Sigmoid colon (tissue), 6 donors: ENCODE measurements at regions not wholly inside any gene's neighbourhood (a gene's known extent, or its start where the extent isn't known, plus 50 kb on each side); places are given as distances from the start of the nearest gene placed in this dataset.

Experiments
- DNase-seq: peaks from one replicate; pipeline ENCODE4 v3.0.0-alpha.2; 2019
- H3K27ac ChIP-seq, 4 donors: fragments of 200-600 bp; sonication (generic); one replicate each; pipeline ENCODE4 v1.5.1; 2016 to 2019; ENCODE audit warnings: mild to moderate bottlenecking in 1 of 4
- H3K27me3 ChIP-seq, 3 donors: fragments of 200-600 bp; sonication (generic); one replicate each; pipeline ENCODE4 v1.5.1; 2019; ENCODE audit warnings: mild to moderate bottlenecking in 1 of 3
- H3K36me3 ChIP-seq, 4 donors: fragments of 200-600 bp; sonication (generic); one replicate each; pipeline ENCODE4 v1.5.1; 2016 to 2019
- H3K4me1 ChIP-seq, 4 donors: fragments of 200-600 bp; sonication (generic); one replicate each; pipeline ENCODE4 v1.5.1; 2017 to 2019
- H3K4me3 ChIP-seq, 4 donors: fragments of 200-600 bp; sonication (generic); one replicate each; pipeline ENCODE4 v1.5.1; 2017 to 2019; ENCODE audit warnings: mild to moderate bottlenecking in 2 of 4, moderate library complexity in 1 of 4
- H3K9me3 ChIP-seq, 4 donors: fragments of 200-600 bp in 3 of 4; sonication (generic) in 3 of 4; one replicate each; pipeline versions ENCODE4 v1.5.1 to v1.6.1; 2013 to 2019
- CTCF ChIP-seq, 4 experiments: fragments of 450-650 bp in 3 of 4; fragments of 200-600 bp in 1 of 4; IDR thresholded peaks; one replicate each; pipeline ENCODE4 v1.5.1; 2016 to 2019; ENCODE audit warnings: antibody characterized with exemption in 4 of 4, mild to moderate bottlenecking in 3 of 4, moderate library complexity in 2 of 4
- EP300 ChIP-seq, 4 donors: sonication (generic); formaldehyde crosslinking; IDR thresholded peaks; one replicate each; pipeline ENCODE4 v1.6.1; 2017; ENCODE audit warnings: antibody characterized with exemption in 4 of 4
- POLR2A ChIP-seq, 2 donors: fragments of 450-650 bp; IDR thresholded peaks; one replicate each; pipeline ENCODE4 v1.6.1; 2016; ENCODE audit warnings: antibody characterized with exemption in 2 of 2, mild to moderate bottlenecking in 2 of 2, moderate library complexity in 2 of 2
- POLR2AphosphoS5 ChIP-seq, 4 donors: sonication (generic); formaldehyde crosslinking; IDR thresholded peaks; one replicate each; pipeline ENCODE4 v1.6.1; 2017; ENCODE audit warnings: antibody characterized with exemption in 4 of 4
- WGBS, 2 donors: extraction: QIAGEN DNeasy Blood & Tissue Kit; methylation state at CpG; one replicate each; pipeline ENCODE4 v1.1.7; 2013; 5-methylcytosine and 5-hydroxymethylcytosine counted together
- intact Hi-C: fragments of 100-400 bp; cut with DNase I; formaldehyde crosslinking; loops from one replicate; pipeline ENCODE4 v1.15.1; 2023
- donor health status: healthy with polysubstance abuse.
- donor health status: healthy.

- Histone ChIP-seq H3K36me3 (no peaks in the 10 kb centered on the region), H3K4me3 (no peak overlapping the region), H3K9me3 (no peaks in the 10 kb centered on the region), H3K4me1 (no peaks in the 10 kb centered on the region), H3K27me3 (no peaks in the 10 kb centered on the region), H3K27ac (no peak overlapping the region)
- WGBS, 2 donors: 91 to 92% methylated on average over 5 of the region's 5 CpGs
- TF ChIP-seq POLR2AphosphoS5 (IDR thresholded peaks at IDR 0.05) (no peak), EP300 (IDR thresholded peaks at IDR 0.05) (no peak), POLR2A (IDR thresholded peaks at IDR 0.05) (no peak), CTCF (IDR thresholded peaks at IDR 0.05) (no peak)
- intact Hi-C loops: no loop called here
- DNase-seq: no peak
Observed at GRCh38 chr3:31346542-31346979, 186.2 kb upstream of the STT3B start.

GRCh38 chr3:31349001-31349748 is 183.6 kb upstream of the STT3B start:
- 73 to 90% methylated on average over 1 of the region's 1 CpG for WGBS, 2 donors
- Histone ChIP-seq H3K4me1 (no peaks in the 10 kb centered on the region), H3K4me3 (no peak overlapping the region), H3K36me3 (no peaks in the 10 kb centered on the region), H3K27me3 (no peaks in the 10 kb centered on the region), H3K27ac (no peak overlapping the region), H3K9me3 (no peaks in the 10 kb centered on the region)
- no peak for TF ChIP-seq POLR2AphosphoS5 (IDR thresholded peaks at IDR 0.05)
- no peak for TF ChIP-seq EP300 (IDR thresholded peaks at IDR 0.05)
- TF ChIP-seq POLR2A (IDR thresholded peaks at IDR 0.05): no peak
- no peak for TF ChIP-seq CTCF (IDR thresholded peaks at IDR 0.05)
- no peak for DNase-seq
- intact Hi-C loops: no loop called here

- TF ChIP-seq POLR2A (IDR thresholded peaks at IDR 0.05): no peak
- no peak for TF ChIP-seq CTCF (IDR thresholded peaks at IDR 0.05)
- no peak for TF ChIP-seq EP300 (IDR thresholded peaks at IDR 0.05)
- TF ChIP-seq POLR2AphosphoS5 (IDR thresholded peaks at IDR 0.05): no peak
- no peak overlapping the region for H3K4me3 ChIP-seq
- no peaks in the 10 kb centered on the region for H3K27me3 ChIP-seq
- no peak overlapping the region for H3K27ac ChIP-seq
- intact Hi-C loops: no loop called here
- no peak for DNase-seq
- no peaks in the 10 kb centered on the region for H3K36me3 ChIP-seq
- 65 to 79% methylated on average over 2 of the region's 2 CpGs for WGBS, 2 donors
- no peaks in the 10 kb centered on the region for H3K4me1 ChIP-seq
- no peaks in the 10 kb centered on the region for H3K9me3 ChIP-seq
Observed at GRCh38 chr3:31350307-31350706, 182.4 kb upstream of the STT3B start.

- no peak overlapping the region for H3K4me3 ChIP-seq
- H3K27me3 ChIP-seq: no peaks in the 10 kb centered on the region
- intact Hi-C loops: no loop called here
- no peaks in the 10 kb centered on the region for H3K9me3 ChIP-seq
- H3K4me1 ChIP-seq: no peaks in the 10 kb centered on the region
- TF ChIP-seq CTCF (IDR thresholded peaks at IDR 0.05): no peak
- TF ChIP-seq EP300 (IDR thresholded peaks at IDR 0.05): no peak
- no peak for TF ChIP-seq POLR2A (IDR thresholded peaks at IDR 0.05)
- TF ChIP-seq POLR2AphosphoS5 (IDR thresholded peaks at IDR 0.05): no peak
- H3K36me3 ChIP-seq: no peaks in the 10 kb centered on the region
- DNase-seq: no peak
- no peak overlapping the region for H3K27ac ChIP-seq
Observed at GRCh38 chr3:31352331-31352730, 180.4 kb upstream of the STT3B start.

GRCh38 chr3:31353166-31353565 is 179.6 kb upstream of the STT3B start:
- TF ChIP-seq POLR2AphosphoS5 (IDR thresholded peaks at IDR 0.05) (no peak), CTCF (IDR thresholded peaks at IDR 0.05) (no peak), EP300 (IDR thresholded peaks at IDR 0.05) (no peak), POLR2A (IDR thresholded peaks at IDR 0.05) (no peak)
- Histone ChIP-seq H3K27ac (no peak overlapping the region), H3K27me3 (no peaks in the 10 kb centered on the region), H3K4me1 (no peaks in the 10 kb centered on the region), H3K9me3 (no peaks in the 10 kb centered on the region), H3K4me3 (no peak overlapping the region), H3K36me3 (no peaks in the 10 kb centered on the region)
- intact Hi-C loops: no loop called here
- 92 to 93% methylated on average over 1 of the region's 1 CpG for WGBS, 2 donors
- DNase-seq: no peak
